ENCODE measurements at regions not wholly inside any gene's neighbourhood (a gene's known extent, or its start where the extent isn't known, plus 50 kb on each side); places are given as distances from the start of the nearest gene placed in this dataset.

DNA sequence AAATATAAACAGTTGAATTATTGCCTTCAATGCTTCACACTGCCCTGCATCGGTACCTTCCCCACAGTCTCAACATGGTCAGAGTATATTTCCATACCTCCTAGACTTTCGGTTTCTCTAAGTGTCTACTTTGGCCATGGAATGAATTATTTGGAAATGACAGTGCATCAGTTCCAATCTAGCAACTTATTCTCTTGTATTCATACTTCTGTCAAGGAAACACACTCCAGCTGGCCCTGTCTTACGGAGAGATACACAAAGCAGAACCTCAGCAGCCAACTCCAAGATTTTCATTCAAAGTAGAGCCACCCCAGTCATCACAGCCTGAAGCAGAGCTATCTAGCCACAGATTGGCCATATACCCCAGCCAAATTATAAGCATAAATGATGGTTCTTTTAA is 518.4 kb upstream of the UBE2E2 start:
- TF ChIP-seq, protein P1, sequence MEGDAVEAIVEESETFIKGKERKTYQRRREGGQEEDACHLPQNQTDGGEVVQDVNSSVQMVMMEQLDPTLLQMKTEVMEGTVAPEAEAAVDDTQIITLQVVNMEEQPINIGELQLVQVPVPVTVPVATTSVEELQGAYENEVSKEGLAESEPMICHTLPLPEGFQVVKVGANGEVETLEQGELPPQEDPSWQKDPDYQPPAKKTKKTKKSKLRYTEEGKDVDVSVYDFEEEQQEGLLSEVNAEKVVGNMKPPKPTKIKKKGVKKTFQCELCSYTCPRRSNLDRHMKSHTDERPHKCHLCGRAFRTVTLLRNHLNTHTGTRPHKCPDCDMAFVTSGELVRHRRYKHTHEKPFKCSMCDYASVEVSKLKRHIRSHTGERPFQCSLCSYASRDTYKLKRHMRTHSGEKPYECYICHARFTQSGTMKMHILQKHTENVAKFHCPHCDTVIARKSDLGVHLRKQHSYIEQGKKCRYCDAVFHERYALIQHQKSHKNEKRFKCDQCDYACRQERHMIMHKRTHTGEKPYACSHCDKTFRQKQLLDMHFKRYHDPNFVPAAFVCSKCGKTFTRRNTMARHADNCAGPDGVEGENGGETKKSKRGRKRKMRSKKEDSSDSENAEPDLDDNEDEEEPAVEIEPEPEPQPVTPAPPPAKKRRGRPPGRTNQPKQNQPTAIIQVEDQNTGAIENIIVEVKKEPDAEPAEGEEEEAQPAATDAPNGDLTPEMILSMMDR (conservative IDR thresholded peaks at IDR 0.05): no peak
- Mint-ChIP-seq H3K27ac (no peak overlapping the region), H3K4me3 (no peak overlapping the region), H3K9me3 (no peaks in the 10 kb centered on the region), H3K4me1 (ENCODE audit: unreplicated experiment) (no peaks in the 10 kb centered on the region), H3K36me3 (no peaks in the 10 kb centered on the region), H3K27me3 (peaks cover 6% of the 10 kb centered on the region)
- no peak for DNase-seq (ENCODE audit: extremely low spot score, unreplicated experiment)

DNA sequence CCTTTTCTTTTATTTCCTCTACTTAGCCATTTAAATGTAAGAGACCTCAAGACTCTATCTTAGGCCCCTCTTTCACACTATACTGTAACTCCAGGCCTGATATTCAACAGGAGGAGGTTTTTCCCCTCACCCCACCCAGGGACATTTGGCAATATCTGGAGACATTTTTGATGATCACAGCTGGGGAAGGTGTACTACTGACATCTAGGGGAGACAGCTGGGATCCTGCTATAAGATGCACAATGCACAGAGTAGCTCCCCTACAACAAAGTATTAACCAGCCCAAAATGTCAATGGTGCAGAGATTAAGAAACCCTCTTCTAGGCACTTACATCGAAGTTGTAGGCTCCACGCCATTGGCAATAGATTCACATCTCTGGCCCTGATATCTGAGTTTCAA is 517.5 kb upstream of the UBE2E2 start:
- H3K9me3 Mint-ChIP-seq: no peaks in the 10 kb centered on the region
- H3K4me3 Mint-ChIP-seq: no peak overlapping the region
- H3K36me3 Mint-ChIP-seq: no peaks in the 10 kb centered on the region
- H3K4me1 Mint-ChIP-seq (ENCODE audit: unreplicated experiment): no peaks in the 10 kb centered on the region
- no peak overlapping the region for H3K27ac Mint-ChIP-seq
- peaks cover 6% of the 10 kb centered on the region for H3K27me3 Mint-ChIP-seq
- DNase-seq (ENCODE audit: extremely low spot score, unreplicated experiment): no peak
- TF ChIP-seq, protein P1 (conservative IDR thresholded peaks at IDR 0.05): peak; percentile 47

DNA sequence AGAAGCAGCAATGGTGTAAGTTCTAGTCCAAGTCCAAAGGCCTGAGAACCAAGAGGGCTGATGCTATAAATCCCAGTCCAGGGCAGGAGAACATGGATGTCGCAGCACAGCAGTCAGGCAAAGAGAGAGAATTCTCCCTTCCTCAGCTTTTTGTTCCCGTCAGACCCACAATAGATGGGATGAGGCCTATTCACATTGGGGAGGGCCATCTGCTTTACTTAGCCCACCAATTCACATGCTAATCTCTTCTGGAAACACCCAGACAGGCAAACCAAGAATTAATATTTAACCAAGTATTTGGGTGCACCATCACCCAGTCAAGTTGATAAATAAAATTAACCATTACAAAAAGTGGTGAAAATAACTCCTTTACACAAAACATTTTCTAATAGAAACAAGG is 511.7 kb upstream of the UBE2E2 start:
- Mint-ChIP-seq H3K4me3 (no peak overlapping the region), H3K36me3 (no peaks in the 10 kb centered on the region), H3K9me3 (no peaks in the 10 kb centered on the region), H3K27ac (no peak overlapping the region), H3K4me1 (ENCODE audit: unreplicated experiment) (peaks cover 9% of the 10 kb centered on the region), H3K27me3 (no peaks in the 10 kb centered on the region)
- no peak for DNase-seq (ENCODE audit: extremely low spot score, unreplicated experiment)
- TF ChIP-seq, protein P1 (conservative IDR thresholded peaks at IDR 0.05): no peak

DNA sequence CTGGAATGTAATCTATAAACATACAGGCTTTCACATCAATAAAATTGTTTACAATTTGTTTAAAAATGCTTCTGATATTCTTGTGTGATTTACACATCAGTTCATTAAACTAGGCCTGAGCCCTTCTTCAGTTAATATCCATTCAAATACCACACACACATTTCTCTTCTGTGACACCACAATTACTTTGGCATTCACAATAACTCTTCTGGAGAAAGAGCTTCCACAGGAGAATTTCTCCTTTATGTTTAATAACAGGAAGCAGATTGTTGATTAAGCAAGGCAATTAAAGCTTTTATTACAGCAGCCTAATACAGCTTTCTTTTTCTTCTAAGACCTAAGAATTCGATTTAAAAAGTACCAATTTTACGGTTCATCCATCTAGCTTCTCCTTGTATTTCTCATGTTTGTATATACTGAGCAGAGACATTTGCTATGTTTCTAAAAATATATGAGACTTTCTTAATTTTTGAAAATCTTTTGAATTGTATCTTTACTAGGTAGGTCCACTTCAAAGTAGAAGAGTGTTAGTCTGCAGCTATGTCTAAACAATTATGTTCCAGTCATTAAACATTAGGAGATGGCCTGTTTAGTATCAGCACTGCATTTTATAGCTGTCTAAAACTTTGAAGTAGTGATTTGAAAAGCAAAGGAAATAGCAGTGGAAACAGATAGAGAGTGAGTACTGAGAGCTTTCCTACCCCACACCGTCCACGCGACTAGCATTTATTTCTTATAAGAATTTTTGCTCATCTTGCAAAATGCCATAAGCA is 511.1 kb upstream of the UBE2E2 start:
- peaks cover 9% of the 10 kb centered on the region for H3K4me1 Mint-ChIP-seq (ENCODE audit: unreplicated experiment)
- no peak for DNase-seq (ENCODE audit: extremely low spot score, unreplicated experiment)
- no peaks in the 10 kb centered on the region for H3K36me3 Mint-ChIP-seq
- no peaks in the 10 kb centered on the region for H3K27me3 Mint-ChIP-seq
- no peak overlapping the region for H3K4me3 Mint-ChIP-seq
- H3K9me3 Mint-ChIP-seq: no peaks in the 10 kb centered on the region
- TF ChIP-seq, protein P1 (conservative IDR thresholded peaks at IDR 0.05): no peak
- H3K27ac Mint-ChIP-seq: no peak overlapping the region

DNA sequence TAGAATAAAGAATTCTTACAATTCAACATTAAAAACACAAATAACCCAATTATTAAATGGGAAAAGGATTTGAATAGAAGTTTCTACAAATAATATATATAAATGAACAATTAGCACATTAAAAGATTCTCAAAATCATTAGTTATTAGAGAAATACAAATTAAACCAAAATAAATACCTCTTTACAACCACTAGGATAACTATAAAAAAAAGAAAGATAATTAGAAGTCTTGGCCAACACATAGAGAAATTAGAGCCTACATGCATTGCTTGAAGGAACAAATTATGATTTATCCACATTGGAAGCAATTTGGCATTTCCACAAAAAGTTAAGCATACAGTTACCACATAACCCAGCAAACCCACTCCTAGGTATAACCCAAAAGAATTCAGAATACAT is 502.3 kb upstream of the UBE2E2 start:
- H3K27me3 Mint-ChIP-seq: peaks cover 4% of the 10 kb centered on the region
- no peak overlapping the region for H3K4me3 Mint-ChIP-seq

More for the DNA sequence above, 502.3 kb upstream of the UBE2E2 start:
- H3K4me1 Mint-ChIP-seq (ENCODE audit: unreplicated experiment): no peaks in the 10 kb centered on the region
- TF ChIP-seq, protein P1 (conservative IDR thresholded peaks at IDR 0.05): peak; percentile 53
- H3K27ac Mint-ChIP-seq: no peak overlapping the region
- no peaks in the 10 kb centered on the region for H3K9me3 Mint-ChIP-seq
- no peak for DNase-seq (ENCODE audit: extremely low spot score, unreplicated experiment)
- H3K36me3 Mint-ChIP-seq: no peaks in the 10 kb centered on the region
